GM19395 (cell line): ENCODE measurements at regions not wholly inside any gene's neighbourhood (a gene's known extent, or its start where the extent isn't known, plus 50 kb on each side); places are given as distances from the start of the nearest gene placed in this dataset.
"Not testable (repeated sequence)": the region's sequence is repeated elsewhere in the genome, so short reads cannot be mapped to it uniquely, and the experiment has no call there.

ENCODE experiments used
- ATAC-seq: cut with Tn5 transposase; IDR thresholded peaks from one replicate; pipeline ENCODE4 v1.9.1; 2021; ENCODE audit warnings: mild to moderate bottlenecking, moderate library complexity; ENCODE audit not compliant: unreplicated experiment

DNA sequence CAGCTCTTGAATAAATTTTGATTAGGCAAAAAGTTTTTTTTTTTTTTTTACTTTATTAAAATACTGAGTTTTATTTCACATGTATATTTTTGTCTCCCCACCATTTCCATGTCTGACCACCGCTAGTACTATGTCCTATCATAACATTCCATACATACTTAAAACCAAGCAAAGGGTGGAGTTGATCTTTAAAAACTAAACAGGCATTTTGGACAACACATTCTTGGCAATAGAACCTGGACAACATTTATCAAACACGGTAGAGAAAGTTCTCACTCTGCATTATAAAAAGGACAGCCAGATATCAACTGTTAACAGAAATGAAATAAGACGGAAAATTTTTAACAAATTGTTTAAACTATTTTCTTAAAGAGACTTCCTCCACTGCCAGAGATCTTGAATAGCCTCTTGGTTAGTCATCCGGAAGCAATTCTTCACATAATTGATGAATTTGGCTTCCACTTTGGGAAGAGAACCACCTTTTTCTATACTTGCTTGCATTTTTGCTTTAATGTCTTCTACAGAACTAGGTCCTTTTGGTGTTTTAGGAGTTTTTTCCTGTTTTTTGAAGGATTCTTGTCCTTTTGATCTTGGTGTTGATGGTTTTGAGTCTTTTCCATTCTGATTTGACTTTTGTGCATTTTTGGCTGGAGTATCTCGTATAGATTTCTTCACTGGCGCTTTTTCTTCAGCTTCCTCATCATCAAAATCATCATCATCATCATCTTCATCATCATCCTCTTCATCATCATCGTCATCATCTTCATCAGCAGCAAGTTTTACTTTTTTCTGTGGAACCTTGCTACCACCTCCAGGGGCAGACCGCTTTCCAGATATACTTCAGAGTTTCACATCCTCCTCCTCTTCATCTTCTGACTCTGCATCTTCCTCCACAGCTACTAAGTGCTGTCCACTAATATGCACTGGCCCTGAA is 58.7 kb downstream of the POU5F2 start:
- not testable (repeated sequence) for ATAC-seq

DNA sequence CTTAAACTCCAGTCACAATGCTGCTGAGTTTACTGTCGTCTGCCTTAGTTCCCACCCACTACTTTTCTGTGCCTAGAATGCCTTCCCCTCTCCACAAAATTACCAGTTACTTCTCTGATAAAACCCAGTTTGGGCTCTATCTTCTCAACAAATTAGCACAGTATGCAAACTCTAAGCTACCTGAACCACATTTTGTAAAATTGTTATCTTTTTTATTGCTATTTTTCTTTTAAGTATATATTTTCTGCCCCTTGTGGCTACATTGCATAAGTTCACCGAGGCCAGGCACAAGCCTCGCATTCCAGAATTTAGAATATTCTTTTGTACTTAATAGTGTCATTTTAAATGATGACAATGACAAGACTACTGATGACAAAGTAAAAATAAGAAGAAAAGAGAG is 60.0 kb downstream of the POU5F2 start:
- no peak for ATAC-seq

DNA sequence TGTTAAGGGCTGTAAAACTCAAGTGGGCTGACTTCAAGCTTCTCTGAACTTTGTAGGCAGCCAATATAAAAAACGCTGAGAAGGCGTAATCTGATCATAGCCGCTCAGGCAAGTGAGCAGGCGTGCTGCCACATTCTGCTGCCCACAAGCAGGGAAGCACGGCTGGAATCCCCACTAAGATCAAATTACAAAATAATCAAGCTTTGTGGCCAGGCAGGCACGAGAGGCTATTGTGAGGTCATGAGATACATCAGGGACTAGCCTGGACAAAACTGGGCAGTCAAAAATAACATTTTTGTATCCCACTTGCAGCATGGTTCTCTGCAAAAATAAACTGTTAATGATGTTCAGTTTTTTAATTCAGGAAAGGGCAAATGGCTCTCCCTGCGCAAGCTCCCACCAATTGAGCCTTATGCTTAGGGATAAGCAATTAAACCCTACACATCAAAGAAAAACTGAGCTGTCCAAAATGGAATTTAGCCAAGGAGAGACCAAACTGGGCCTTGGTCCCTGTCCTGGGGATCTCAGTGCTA is 64.0 kb downstream of the POU5F2 start:
- no peak for ATAC-seq

DNA sequence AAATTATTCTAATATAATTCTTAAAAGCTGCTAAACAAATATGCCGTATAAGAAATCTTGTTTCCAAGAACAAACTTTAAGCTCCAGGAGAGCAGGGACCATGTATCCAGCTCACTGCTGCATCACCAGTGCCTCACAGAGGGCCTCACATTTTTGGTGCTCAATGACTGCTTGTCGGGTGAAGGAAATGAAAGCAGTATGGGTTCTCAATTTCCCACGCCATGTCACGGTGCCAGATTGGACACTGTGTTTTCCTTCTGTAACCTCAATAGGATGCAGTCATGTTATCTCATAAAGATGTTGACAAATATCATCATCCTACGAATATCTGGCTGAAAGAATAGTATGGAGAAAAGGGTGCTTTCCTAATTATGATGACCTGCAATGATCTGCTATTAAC is 64.7 kb downstream of the POU5F2 start:
- ATAC-seq = no peak

DNA sequence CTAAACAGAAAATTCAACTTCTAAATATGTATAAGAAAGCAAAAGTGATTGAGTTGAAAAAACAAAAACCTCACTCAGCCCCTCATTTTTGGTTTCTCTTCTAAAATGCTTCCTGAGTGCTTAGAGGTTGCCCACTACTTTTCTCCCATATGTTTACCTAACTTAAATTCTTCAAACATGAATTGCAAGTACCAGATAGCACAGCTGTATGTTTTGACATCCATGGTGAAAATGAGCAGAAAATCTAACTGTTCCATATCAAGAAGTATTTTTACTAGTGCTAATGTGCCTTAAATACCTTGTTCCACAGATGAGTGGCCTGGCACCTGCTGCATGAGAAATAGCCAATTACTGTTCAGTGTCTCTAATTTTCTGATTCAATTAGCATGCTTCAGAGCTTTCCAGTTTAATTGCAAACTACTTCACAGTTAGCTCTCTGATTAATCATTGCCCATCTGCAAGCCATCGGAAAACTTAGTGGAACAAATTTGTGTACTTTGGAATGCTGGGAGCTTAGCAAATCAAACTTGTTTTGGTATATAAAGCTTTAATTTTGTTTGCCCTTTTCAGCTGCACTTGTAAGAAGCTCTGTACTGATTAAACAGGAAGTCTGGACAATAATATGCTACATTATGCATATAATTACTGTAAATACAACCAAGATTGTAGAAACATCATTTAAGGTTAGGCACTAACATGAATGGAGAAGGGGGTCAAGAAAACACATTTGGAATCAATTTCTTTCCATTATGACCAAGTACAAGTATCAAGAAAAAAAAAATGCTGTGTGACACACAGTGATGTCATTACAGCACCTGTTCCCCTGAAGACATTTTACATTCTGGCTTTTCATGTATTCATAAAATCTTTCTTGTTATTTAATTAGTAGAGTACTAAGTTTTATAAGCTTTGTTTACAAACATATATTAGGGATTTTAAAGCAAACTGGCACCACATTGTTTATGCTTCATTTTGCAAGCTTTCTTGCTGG is 65.6 kb downstream of the POU5F2 start:
- peak; percentile 65 for ATAC-seq

DNA sequence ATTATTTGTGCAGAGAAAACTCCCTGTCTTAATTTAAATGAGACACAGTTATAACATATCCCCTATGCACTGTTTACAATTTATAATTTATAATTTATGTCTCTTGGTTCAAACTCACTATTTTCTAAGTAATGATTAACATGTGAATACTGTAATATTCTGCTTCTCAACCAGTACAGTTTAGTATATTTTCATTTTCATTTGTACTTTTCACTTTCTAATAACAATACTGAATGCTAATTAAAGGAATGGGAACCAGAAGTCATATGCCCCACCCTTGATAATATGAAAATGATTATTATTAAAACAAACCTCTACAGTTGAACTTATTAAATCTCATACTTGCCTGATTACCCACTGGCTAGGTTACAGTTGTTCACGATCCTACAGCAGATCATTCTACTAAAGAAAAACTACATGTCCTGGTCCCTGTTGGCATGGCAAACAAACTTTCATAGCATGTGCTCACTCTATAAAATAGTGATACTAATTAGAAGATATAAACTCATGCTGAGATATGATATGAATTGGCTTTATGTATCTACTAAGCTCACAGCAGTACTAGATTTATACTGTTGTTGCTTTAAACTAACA is 66.4 kb downstream of the POU5F2 start:
- ATAC-seq = peak; percentile 70

DNA sequence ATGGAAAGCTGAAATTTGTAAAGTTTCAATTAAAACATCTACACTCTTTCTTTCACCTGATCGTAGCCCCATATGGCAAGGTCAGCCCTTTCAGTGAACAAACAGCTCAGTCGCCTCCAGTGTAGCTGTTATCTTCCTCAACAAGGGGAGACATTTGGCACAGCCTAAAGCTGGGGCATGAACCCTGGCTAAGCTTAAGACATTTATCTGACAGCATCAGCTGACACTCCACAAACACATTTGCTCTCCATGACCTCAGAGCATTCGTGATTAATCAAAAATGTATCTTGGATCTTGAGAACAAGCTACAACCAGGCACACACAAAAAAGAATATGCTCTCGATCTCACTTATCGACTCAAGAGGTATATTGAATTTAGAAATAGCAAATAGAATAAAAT is 67.3 kb downstream of the POU5F2 start:
- no peak for ATAC-seq

DNA sequence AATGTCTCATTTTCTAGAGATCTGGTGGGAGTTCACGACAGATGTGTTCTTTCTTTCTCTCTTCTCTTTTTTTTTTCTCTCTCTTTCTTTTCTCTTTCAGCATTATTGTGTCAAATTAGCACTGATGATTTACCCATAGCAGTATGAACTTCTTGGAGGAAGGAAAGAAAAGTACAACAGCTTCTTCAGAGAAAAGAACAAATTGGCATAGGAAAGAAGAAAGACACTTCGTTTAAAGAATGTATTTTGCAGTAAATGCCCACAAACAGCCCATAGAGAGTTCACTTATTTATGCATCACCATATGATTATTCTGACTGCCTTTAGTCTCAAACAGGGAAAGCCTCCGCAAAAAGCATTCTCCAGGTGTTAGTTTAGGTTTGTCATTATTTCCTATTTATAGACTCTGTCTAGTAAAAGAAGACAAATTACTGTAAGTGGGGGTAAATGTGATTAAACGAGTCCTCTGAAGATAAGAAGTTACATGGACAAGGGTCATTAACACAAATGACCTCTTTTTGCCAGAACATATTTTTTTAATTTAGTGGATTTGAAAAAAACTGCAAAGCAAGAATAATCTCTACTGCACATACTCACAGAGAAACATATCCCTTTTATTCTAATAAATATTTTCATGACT is 68.0 kb downstream of the POU5F2 start:
- no peak for ATAC-seq

DNA sequence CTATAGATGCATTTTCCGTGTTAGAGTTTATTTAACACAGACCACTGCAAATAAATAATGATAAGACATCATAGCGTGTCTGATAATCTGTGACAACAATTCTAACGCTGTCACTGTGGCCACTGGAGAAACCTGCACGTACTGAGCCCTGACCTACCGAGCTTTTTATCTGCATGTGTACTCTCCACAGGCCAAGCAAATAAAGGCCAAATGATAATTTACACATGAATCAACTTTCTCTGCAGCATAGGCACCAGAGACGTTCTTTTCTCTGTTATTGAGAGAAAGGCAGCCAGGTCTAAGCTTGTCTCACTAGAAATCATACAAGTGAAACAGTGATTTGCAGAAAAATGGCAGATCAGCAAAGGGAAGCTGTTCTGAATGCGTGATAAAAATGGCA is 75.8 kb downstream of the POU5F2 start:
- ATAC-seq = no peak

DNA sequence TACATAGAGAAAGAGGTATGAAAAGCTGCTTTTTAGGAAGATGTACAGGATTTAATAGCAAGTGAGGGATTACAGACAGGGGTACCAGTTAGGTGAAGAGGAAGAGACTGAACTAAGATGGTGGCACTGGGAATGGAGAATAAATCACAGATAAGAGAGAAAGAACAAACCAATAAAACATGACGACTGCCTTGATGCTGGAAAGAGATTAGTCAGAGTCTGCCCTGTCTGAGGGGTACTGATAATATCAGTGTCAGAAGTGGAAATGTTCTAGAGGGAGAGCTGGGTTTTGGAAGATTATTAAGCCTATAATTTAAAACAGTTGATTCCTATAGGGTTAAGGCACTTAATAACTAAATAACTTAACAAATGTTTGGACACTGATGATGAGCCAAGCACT is 77.7 kb downstream of the NR2F1 start:
- no peak for ATAC-seq

DNA sequence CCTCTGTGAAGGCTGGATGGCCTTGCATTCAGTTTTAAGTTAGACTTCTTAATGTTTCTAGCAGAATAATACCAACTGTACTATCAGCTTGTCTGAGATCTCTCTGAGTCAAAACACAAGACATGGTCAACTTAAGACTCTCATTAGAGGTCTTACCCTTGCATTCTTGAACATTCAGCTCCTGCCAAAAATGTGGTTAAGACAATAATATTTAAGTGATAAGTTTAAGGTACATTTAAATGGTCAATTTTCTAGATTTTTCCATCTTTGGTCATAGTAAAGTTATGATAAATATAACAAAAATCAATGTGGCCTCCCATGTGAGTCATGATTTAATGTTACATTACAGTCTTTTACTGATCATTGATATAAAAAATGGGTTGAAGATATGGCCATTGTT is 75.0 kb downstream of the NR2F1 start:
- no peak for ATAC-seq

DNA sequence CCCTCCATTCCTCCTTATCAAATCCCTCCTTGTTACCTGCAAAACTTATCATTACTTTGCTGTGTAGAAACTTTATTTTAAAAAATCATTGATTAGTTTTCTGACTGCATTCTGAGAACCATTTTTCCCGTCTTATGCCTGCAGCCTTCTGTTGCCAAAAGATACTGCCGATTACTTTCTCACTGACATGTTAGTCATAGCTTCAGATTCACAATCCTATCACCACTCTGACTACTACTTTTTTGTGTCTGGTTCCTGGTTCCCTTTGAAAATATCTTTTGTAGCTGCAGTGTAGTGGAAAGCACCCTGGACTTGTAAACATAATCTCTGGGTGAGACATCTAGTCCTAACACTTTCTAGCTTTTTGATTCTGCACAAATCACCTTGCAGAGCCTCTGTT is 71.7 kb downstream of the NR2F1 start:
- ATAC-seq = no peak

DNA sequence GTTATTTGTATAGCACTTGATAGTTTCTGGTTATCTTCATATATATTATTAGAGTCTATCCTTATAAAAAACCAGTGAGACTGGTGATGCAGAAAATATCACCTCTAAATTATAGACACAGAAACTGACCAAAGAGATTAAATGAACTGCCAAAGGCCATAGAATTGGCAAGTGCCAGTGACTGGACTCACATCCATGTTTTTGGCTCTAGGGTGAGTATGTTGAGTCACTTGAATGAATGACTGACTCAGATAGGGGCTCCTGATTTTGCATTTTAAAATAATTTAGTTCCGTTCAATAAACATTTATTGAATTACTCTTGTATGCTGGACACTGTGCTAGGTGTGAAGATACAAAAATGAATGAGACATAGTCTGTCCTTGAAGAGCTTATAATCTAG is 70.7 kb downstream of the NR2F1 start:
- ATAC-seq = no peak

DNA sequence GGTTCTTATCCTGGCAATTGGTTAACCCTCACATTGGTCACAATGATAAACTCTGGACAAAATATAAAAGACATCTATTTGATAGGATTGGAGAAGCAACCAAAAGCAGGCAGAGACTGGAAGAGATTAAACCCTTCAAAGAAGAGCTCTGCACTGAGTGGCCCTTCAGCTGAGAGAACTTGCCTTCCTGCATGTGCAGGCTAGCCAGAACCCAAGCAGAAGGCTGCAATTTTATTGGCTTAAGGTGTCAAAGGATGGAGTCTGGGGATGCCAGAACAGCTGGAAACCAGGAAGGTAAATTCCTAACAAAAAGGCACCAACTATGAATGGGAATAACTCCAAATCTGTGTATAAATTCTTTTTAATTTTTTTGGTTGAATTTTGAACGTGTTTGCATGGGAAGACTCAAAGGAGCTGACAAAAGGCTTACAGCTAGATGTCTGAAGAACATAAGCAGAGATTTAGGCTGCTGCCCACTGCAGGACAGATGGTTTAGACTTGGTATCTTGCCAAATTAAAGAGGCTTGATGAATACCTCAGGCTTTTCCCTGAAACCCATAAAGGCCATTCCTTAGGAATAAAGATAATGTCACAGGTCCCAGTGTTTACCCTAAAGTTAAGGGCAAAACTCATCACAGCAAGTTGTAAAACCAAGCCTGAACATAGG is 66.3 kb downstream of the NR2F1 start:
- ATAC-seq = no peak

DNA sequence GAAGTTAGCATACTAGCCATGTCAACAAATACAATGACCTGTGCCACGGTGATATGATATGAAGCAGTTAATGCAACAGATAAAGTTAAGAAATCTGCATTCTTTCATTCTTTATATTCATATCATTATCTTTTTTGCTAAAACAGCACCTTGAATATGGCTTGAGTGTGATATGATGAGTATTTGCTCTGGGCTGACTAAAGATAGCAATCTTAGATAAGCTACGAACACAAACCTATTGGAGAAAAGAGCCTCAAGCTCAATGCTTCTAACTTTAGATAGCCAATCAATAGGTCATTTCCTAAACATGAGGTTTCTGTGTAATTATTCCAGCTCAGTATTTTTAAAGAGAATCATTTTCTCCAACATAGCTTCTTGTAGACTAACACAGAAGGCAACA is 61.7 kb downstream of the NR2F1 start:
- ATAC-seq = no peak
